D721Med (cell line): ENCODE measurements at regions not wholly inside any gene's neighbourhood (a gene's known extent, or its start where the extent isn't known, plus 50 kb on each side); places are given as distances from the start of the nearest gene placed in this dataset.

Experiments used
- DNase-seq: peaks from one replicate; pipeline ENCODE4 v3.0.0; 2011; ENCODE audit warnings: low spot score; ENCODE audit not compliant: insufficient read length
- FAIRE-seq: peaks from 2 replicates; lab custom pipeline; 2011; peaks lifted over from hg19 to GRCh38; lab: Jason Lieb, UNC
- CTCF ChIP-seq: IDR thresholded peaks from 2 replicates; pipeline ENCODE4 v1.5.1; 2012; ENCODE audit warnings: mild to moderate bottlenecking, control low read depth; ENCODE audit not compliant: insufficient read depth; ENCODE audit errors: missing control alignments

- DNase-seq (no peak), FAIRE-seq (no peak)
- TF ChIP-seq CTCF = no peak
Observed at GRCh38 chr3:71956716-71957115, 171.8 kb upstream of the PROK2 start.

DNA sequence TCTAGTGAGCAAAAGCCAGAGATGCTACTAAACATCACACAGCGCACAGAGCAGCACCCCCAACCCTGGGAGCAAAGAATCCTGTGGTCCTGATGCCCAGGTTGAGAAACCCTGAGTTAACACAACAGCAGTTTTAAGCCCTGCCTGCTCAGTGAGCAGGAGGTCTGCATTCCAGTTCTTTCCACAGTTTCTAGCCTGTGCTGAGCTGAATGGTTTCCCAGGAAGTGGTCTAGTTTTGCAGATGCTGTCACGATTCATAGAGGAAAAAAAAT, 171.1 kb upstream of the PROK2 start:
- FAIRE-seq (no peak), DNase-seq (no peak)
- TF ChIP-seq CTCF = no peak

- peak; percentile 78 for TF ChIP-seq CTCF
- no peak for DNase-seq
- FAIRE-seq = no peak
Observed at GRCh38 chr3:71955240-71956068, 170.5 kb upstream of the PROK2 start.

- FAIRE-seq (no peak), DNase-seq (no peak)
- TF ChIP-seq CTCF = no peak
Observed at GRCh38 chr3:71951842-71952241, 166.9 kb upstream of the PROK2 start.

DNA sequence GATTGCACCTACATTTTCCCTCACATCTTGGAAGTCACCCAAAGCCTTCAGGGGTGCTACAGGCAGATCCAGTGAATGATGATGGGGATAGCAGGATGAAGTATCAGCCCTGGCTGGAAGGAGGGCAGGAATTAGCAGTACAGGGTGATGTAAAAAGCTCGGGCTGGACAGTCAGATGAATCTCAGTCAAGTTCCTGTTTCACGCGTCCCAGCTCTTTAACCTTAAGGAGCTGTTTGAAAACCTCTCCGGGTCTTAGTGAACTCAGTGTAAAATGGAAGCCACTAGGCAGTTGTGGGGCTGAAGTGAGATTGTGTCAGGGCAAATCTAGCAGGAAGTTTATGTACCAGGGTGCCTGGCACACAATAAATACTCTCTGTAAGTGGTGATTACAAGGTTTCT, 166.4 kb upstream of the PROK2 start:
- TF ChIP-seq CTCF = no peak
- no peak for DNase-seq
- no peak for FAIRE-seq

DNA sequence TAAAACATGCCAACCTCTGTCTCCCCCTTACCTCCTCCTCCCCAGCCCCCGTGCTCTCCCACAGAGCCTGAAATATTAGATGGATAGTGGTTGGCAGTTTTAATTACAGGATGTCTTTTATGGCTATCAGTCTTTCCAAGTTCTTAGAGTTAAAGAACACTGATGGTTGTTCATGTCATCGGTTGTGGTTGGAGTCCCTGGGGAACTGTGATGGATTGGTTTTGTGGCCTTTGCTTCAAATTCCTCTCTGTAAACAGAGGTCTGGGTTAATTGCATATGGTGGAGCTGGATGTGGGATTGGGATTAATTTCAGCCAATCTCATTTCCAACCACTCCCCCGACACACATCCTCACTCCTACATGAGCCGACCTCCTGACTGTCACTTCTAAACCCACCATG, 164.5 kb upstream of the PROK2 start:
- FAIRE-seq (no peak), DNase-seq (no peak)
- TF ChIP-seq CTCF = no peak

- DNase-seq = no peak
- FAIRE-seq = no peak
- no peak for TF ChIP-seq CTCF
Observed at GRCh38 chr3:71944482-71945065, 159.6 kb upstream of the PROK2 start.
